Uterus (tissue), 3 donors: ENCODE measurements at regions not wholly inside any gene's neighbourhood (a gene's known extent, or its start where the extent isn't known, plus 50 kb on each side); places are given as distances from the start of the nearest gene placed in this dataset.

ENCODE experiments used
- DNase-seq, 2 donors: peaks; one replicate each; pipeline ENCODE4 v3.0.0-alpha.2; 2019 to 2020
- H3K27ac ChIP-seq, 2 donors: fragments of 200-600 bp; sonication (generic); 1 replicate in 1 of 2; 2 replicates in 1 of 2; pipeline ENCODE4 v1.5.1; 2016 to 2018
- H3K27me3 ChIP-seq, 2 donors: fragments of 200-600 bp; sonication (generic); one replicate each; pipeline ENCODE4 v1.5.1; 2018 to 2019; ENCODE audit warnings: control low read depth in 1 of 2
- H3K36me3 ChIP-seq, 2 donors: fragments of 200-600 bp; sonication (generic); one replicate each; pipeline ENCODE4 v1.5.1; 2019; ENCODE audit warnings: control low read depth in 1 of 2
- H3K4me1 ChIP-seq, 2 donors: fragments of 200-600 bp; sonication (generic); one replicate each; pipeline ENCODE4 v1.5.1; 2018 to 2019; ENCODE audit warnings: control low read depth in 1 of 2
- H3K4me3 ChIP-seq, 2 donors: fragments of 200-600 bp; sonication (generic); 1 replicate in 1 of 2; 2 replicates in 1 of 2; pipeline ENCODE4 v1.5.1; 2018 to 2019; ENCODE audit warnings: mild to moderate bottlenecking in 1 of 2
- H3K9me3 ChIP-seq, 2 donors: fragments of 200-600 bp; sonication (generic); one replicate each; pipeline ENCODE4 v1.5.1; 2019; ENCODE audit warnings: control low read depth in 1 of 2
- CTCF ChIP-seq, 4 experiments: fragments of 200-600 bp in 2 of 4; fragments of 450-650 bp in 2 of 4; sonication (generic) in 2 of 4; IDR thresholded peaks; one replicate each; pipeline ENCODE4 v1.5.1; 2016 to 2019; ENCODE audit warnings: antibody characterized with exemption in 4 of 4, mild to moderate bottlenecking in 2 of 4, moderate library complexity in 1 of 4
- POLR2A ChIP-seq, 2 donors: fragments of 450-650 bp; IDR thresholded peaks; one replicate each; pipeline ENCODE4 v1.6.1; 2016; ENCODE audit warnings: antibody characterized with exemption in 2 of 2, mild to moderate bottlenecking in 1 of 2, moderate library complexity in 1 of 2
- intact Hi-C: fragments of 100-400 bp; cut with DNase I; formaldehyde crosslinking; loops from one replicate; pipeline ENCODE4 v1.15.1; 2023; ENCODE audit warnings: low total_unique reads
- donor health status: DM: yes; HTN: yes; CAD: no.

- Histone ChIP-seq H3K36me3 (no peaks in the 10 kb centered on the region), H3K4me1 (no peaks in the 10 kb centered on the region), H3K9me3 (no peaks in the 10 kb centered on the region), H3K27ac (no peak overlapping the region), H3K27me3 (no peaks in the 10 kb centered on the region), H3K4me3 (no peak overlapping the region)
- intact Hi-C loops: no loop called here
- DNase-seq: no peak
- TF ChIP-seq CTCF (IDR thresholded peaks at IDR 0.05) (no peak), POLR2A (IDR thresholded peaks at IDR 0.05) (no peak)
Measured at GRCh38 chr11:16430674-16431073, 74.3 kb upstream of the SOX6 start.

- Histone ChIP-seq H3K27ac (no peak overlapping the region), H3K4me1 (no peaks in the 10 kb centered on the region), H3K27me3 (no peaks in the 10 kb centered on the region), H3K36me3 (no peaks in the 10 kb centered on the region), H3K4me3 (no peak overlapping the region), H3K9me3 (no peaks in the 10 kb centered on the region)
- intact Hi-C loops: no loop called here
- TF ChIP-seq CTCF (IDR thresholded peaks at IDR 0.05): no peak
- no peak for TF ChIP-seq POLR2A (IDR thresholded peaks at IDR 0.05)
- no peak for DNase-seq
Measured at GRCh38 chr11:16421826-16422225, 65.5 kb upstream of the SOX6 start.

- Histone ChIP-seq H3K27ac (no peak overlapping the region), H3K4me1 (no peaks in the 10 kb centered on the region), H3K4me3 (no peak overlapping the region), H3K9me3 (no peaks in the 10 kb centered on the region), H3K36me3 (no peaks in the 10 kb centered on the region), H3K27me3 (no peaks in the 10 kb centered on the region)
- DNase-seq: no peak
- intact Hi-C loops: no loop called here
- no peak for TF ChIP-seq POLR2A (IDR thresholded peaks at IDR 0.05)
- TF ChIP-seq CTCF (IDR thresholded peaks at IDR 0.05): no peak
Measured at GRCh38 chr11:16418428-16419097, 62.2 kb upstream of the SOX6 start.

GRCh38 chr11:16412525-16413172 lies 56.3 kb upstream of the SOX6 start:
- intact Hi-C loops: no loop called here
- Histone ChIP-seq H3K4me1 (no peaks in the 10 kb centered on the region), H3K36me3 (no peaks in the 10 kb centered on the region), H3K27me3 (no peaks in the 10 kb centered on the region), H3K4me3 (no peak overlapping the region), H3K9me3 (no peaks in the 10 kb centered on the region), H3K27ac (no peak overlapping the region)
- no peak for TF ChIP-seq CTCF (IDR thresholded peaks at IDR 0.05)
- no peak for TF ChIP-seq POLR2A (IDR thresholded peaks at IDR 0.05)
- DNase-seq: no peak

GRCh38 chr11:16410479-16410878 lies 54.1 kb upstream of the SOX6 start:
- no peak for TF ChIP-seq POLR2A (IDR thresholded peaks at IDR 0.05)
- Histone ChIP-seq H3K36me3 (no peaks in the 10 kb centered on the region), H3K27ac (no peak overlapping the region), H3K27me3 (no peaks in the 10 kb centered on the region), H3K9me3 (no peaks in the 10 kb centered on the region), H3K4me1 (no peaks in the 10 kb centered on the region), H3K4me3 (no peak overlapping the region)
- intact Hi-C loops: no loop called here
- no peak for DNase-seq
